Renal cortex interstitium (tissue), 11 donors: ENCODE measurements at regions not wholly inside any gene's neighbourhood (a gene's known extent, or its start where the extent isn't known, plus 50 kb on each side); places are given as distances from the start of the nearest gene placed in this dataset.

Source experiments
- DNase-seq, 11 donors: peaks; one replicate each; pipeline ENCODE4 v3.0.0-alpha.2; 2013; ENCODE audit warnings: low read depth in 9 of 11, low spot score in 4 of 11; ENCODE audit errors: extremely low read depth in 1 of 11

DNA sequence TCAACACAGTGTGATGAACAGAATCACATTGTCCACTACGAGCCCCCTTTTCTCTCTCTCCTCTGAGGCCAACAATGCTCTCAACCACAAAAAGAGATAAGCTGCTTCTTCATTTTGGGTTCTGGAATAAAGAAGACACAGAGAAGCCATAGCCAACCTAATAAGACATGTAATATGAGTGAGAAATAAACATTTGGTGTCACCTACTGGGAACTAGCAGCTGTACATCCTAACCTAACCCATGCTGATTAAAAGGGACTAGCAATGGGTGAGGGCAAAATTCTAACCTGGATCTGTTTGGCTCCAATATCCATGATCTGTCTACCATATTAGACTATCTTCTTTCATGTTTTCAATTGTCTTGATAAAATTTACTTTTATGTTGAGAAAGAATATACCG lies 369.1 kb upstream of the MARCKS start:
- DNase-seq: no peak

DNA sequence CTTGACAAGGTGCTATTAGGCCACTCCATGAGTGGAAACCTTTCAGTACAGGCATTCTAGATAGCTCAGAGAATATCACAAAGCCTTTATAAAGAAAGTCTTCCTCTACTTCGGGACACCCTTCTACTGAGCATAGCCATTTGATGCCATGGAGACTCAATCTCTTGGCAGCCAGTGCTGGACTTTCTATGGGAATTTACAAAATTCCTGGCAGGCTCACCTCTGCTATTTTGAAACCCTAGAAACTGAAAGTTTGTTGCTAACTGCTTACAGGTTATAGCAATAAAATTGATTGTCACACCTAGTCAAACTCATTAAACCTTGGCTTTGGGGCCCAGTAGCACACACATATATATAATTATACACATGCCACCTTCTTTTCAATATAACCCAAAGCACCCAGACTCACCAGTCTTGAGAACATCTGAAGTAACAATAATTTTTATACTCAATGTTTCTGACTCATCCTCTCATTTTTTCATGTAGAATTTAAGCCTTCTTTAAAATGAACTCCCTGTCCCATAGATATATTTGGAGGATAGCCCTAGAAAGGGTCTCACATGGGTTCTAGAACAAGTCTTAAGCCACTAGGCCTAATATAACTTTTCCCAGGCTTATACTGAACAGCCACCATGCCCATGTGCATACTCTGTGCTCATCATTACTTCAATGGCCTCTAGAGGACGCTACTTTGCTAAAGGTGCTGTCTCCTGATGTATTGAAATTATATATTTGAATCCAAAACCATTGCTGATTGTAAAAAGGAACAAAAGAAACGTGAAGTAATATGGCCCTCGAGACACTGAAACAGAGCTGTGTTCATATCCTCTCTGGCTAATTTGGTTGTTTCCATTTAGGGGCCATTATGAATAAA lies 368.1 kb upstream of the MARCKS start:
- no peak for DNase-seq

DNA sequence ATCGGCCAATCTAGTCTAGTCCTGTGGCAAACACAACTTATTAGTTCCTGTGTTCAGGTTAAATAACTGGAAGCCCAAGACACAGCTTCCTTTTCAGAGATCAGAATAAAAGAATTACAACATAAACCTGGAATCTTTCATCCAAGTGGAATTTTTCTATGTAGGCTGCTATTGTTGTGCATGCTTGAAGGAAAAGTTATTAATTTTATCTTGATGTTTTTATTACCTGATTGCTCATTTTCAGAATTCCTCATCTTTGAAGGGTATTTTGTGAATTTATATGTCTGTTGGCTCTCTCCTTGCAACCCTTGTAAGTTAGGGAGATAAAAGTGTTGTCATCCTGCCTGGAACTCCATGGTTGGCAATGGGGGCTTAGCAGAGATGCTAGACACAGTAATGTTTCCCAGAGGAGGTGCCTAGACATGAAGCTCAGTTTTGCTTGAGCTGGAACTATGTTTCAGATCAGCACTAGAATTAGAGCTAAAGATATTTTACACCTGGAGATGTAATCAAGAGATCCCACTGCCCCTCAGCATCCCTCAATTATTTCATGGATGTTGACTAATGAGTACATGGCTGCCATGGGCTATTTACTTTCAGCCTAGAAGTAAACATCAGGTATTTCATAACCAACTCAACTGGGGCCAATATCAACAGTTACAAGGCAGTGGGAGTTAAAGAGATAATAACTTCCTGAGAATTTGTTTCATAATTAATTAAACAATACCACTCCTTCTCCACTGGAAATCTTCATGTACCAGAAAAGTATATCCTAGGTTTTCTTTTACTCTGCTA lies 367.0 kb upstream of the MARCKS start:
- DNase-seq: peak in 1 of 11 donors; percentile 8

DNA sequence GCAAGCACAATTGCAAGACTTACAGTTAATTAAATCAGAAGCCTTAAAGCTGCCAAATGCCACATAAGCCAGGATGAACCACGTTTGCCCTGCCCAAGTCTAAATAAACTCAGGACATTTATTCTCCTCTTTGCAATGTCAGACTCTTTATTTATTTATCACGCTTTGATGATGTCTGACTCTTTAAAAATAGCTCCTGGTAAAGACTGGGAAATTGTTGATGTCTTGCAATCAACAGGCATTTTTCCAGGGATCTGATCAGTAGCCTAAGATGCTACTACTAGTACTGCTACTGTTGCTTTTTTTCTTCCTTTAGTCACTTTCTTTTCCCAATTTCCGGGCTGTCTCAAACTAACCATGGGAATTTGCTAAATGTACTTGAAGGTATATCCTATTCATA lies 365.8 kb upstream of the MARCKS start:
- DNase-seq: no peak

DNA sequence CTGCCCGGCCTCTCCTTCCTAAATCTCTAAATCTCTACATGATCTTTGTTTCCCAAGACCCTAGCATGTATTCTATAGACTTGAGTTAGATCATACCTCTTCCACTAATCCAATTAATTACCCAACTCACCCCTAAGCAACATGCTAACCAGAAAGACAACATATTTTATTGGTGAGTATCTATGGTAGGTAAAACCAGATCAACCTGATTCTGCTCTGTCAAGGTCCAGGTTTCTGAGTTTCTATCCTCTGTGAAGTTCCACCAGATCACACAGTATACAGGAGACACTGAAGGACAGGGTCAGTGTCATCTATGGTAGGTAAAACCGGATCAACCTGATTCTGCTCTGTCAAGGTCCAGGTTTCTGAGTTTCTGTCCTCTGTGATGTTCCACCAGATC lies 363.2 kb upstream of the MARCKS start:
- no peak for DNase-seq

DNA sequence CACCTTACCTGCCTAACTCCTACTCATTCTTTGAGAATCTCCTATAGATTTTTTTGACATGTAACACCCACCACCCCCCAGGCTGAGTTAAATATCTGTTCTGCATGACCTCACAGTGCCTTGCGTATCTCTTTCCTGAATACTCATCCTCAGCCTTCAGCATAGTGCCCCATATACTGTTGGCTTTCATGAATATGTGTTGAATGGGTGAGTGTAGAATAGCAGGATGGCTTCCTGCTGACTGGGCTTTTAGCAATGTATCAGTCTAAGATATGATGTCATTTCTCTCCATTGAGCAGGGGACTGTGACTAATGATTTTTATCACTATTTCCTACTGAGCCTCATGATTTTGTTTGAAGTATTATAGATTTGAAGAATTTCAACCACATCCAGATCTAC lies 361.6 kb upstream of the MARCKS start:
- DNase-seq: no peak

DNA sequence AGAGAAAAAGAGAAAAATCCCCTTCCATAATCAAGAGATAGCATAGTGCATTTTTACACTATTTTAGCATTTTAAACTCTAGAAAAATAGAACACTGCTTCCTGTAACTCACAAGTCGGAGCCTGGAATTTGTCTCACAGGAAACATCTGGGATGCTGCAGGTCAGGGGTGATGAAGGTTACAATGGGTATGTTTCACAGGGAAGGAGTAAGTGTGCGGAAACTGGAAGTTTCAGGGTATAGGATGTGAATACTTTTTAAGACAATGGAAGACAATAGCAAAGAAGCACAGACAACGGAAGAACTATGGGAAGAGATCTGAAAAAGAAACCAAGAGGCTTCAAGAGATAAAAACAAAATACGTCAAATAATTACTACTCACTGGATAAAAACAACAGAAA lies 361.0 kb upstream of the MARCKS start:
- DNase-seq: peak in 5 of 11 donors; percentile 13 to 34 (median 24)

DNA sequence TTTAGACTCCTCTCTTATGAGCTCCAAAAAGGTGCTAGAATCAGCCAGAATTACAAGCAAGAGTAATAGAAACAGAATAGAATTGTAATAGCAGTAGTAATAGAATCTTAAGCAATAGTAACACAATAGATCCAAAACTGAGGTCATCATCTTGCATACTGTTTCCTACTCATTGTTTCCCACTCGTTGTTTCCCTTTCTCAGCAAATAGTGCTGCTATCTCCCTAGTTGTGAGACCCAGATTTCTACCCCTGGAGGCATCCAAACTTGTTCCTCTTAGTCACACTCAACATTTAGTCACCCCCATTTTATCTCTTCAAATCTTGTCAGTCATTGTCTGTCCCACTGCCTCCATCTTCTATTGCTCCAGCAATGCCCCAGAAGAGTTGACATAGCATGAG lies 356.9 kb upstream of the MARCKS start:
- DNase-seq: no peak

DNA sequence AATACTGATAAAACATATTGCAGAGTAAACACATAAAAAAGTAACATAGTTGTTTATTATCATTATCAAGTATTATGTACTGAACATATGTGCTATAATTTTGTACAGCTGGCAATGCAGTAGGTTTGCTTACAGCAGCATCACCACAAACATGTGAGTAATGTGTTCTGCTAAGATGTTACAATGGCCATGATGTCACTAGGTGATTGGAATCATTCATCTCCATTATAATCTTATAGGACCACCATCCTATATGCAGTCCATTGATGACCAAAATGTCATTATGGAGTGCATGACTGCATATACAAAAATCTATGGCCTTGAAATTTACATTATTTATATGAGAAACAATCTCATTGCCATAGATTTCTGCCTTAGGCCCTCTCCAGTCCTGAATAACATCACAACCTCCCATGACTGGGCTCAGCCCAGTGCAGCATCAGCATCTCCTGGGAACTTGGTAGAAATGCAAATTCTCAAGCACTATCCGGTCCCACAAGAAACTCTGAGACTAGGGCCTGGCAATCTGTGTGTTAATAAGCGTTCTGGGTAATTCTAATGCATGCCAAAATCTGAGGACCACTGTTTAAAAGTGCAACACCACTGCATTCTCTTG lies 352.0 kb upstream of the MARCKS start:
- DNase-seq: no peak

DNA sequence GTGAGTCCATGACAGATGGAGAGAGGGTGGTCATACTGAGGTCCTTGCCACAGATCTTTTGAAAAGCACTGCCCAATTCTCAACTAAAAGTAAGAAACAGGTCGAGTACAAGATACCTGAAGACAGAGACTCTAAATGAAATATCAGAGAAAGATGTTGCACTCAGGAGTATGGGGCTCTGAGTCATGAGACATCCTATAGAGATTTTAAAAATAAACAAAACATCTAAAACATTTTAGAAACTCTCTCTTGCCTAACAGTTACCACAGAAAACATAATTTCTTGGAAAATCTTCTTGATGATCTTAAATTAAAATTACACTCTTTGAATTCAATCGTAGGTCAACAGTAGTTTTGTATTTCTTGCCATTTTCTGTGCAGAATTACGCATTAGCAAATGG lies 348.9 kb upstream of the MARCKS start:
- DNase-seq: no peak

DNA sequence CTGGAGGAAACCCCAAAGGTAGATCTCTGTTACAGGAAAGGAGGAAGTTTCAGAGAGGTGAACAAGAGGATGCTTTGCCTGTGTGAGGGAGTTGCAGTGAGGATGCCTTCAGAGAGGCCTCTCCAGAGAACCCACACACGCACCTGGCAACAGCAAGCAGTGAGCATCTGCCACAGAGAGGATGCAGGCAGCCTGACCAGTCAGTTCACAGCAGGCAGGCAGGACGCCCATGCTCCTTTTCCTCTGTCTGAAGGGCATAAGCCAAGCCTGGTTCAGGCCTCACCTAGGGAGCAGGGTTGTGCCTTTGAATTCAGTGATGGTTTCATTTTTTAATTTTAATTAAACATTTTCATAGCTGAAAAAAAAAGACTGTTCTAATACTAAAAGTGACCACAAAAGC lies 346.0 kb upstream of the MARCKS start:
- no peak for DNase-seq

DNA sequence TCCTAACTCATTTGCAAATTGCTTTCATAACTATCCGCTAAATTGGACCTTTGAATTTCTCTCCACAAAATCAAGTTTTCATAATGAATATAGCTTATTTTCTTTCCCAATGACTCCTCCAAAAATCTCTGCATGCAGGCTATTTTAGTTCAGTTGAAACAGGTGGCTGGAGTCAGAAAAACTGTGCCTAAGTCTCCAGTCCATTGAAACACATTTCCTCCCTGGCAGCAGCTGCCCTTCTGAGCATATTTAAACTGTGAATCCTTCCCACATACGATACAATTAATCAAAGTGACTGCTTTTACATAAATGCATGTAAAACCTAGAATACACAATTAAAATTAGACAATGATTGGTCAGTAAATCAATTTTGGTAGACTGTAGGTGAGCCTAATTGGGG lies 344.6 kb upstream of the MARCKS start:
- DNase-seq: no peak

DNA sequence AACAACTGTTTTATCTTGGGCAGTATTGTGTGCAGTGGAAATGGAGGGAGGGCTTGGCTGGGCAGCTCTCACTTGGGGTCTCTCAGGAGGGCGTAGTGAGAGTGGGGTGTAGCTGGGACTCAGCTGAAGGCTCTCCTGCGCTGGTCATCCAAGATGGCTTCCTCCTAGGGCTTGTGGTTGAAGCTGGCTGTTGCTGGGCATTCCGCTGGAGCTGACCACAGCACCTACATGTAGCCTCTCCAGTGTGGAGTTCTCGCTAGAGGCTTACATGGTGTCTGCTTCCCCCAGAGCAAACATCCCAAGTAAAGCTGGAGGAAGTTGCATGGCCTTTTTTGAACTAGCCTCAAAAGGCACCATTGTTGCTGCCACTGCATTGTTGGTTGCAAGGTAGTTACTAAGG lies 344.1 kb upstream of the MARCKS start:
- DNase-seq: no peak

DNA sequence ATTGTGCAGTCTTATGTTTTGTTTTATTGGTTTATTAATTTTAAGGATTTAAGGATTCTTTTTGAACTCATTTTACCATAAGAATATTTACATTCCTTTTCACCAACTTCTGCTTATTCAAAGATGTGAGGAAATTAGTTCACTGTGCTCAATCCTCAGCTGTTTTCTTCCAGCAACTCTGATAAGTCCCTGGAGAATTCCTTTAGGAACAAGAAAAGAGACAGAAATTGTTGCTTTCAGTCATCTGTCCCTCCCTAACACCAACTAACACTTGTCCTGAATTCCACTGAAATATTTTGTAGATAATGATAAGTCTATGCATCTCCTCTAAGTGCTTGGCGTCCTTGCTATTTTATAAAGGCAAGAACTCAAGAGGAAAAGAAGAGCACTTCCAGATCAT lies 334.8 kb upstream of the MARCKS start:
- DNase-seq: no peak

DNA sequence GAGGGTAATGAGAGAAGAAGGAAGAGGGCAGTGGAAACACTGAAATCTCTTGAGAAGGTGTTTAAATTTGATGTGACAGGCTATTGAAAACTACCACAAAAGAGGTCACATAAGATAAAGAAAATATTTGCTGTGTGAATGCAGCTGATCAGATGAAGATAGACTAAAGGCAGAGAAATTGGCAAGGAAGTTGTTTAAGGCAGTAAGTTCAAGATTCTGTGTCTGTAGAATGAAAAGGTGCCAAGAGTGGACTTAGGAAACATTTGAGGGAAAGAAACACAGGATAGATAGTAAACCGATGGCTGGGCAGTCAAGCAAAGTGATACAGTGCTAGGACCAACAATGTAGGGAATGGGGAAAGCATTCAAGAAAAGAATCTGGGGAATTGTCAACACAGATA lies 332.3 kb upstream of the MARCKS start:
- no peak for DNase-seq

DNA sequence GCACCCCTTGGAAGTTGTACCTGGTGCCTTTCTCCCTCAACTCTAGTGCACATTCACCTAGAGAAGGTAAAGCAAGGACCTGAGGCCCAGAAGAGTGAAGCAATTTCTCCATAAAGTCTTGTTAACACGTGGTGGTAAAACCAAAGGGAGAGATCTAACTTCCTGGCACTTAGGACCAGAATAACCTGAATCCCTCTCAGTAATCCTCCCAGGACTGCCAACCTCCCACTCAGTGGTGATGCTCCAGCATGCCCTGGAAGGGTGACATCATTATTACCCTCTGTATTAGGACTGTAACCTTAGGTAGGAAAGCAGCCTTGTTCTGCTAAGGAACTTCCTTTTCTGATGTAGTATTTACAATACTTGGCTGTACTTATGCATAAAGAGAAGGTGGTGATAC lies 330.6 kb upstream of the MARCKS start:
- no peak for DNase-seq

DNA sequence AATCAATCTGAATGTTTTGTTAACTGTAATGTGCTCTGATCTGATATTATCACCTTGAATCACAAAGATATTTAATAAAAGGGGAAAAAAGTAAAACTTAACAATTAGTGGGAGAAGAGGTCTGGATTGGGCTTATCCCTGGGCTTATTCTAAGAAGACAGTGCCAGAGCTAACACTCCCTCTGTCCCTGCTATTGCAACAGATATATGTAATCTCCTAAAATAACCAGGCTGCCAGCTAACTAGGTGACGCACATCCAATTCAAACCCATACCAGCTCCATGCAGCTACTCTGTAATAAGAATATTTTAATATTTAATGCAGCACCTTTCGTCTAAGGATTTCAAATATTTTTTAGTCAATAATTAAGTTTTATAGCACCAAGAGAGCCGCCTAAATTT lies 330.1 kb upstream of the MARCKS start:
- no peak for DNase-seq

DNA sequence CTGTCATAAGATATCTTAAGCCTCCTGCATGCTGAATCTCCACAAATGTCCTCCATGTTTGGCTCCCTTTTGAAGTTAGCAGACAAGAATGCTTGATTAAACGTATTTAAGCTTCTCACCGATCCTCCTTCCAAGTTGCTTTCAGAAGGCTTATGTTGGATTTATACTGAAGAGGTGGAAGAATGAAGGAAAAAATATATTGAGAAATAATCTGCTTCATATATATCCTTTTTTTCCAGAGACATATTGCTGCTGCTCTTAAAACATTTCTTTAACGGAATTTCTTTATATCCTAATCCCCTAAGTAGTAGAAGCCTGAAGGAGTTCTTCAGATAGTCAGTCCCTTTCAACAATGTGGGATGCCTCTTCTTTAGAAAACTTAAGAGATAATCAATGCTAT lies 329.0 kb upstream of the MARCKS start:
- DNase-seq: no peak

DNA sequence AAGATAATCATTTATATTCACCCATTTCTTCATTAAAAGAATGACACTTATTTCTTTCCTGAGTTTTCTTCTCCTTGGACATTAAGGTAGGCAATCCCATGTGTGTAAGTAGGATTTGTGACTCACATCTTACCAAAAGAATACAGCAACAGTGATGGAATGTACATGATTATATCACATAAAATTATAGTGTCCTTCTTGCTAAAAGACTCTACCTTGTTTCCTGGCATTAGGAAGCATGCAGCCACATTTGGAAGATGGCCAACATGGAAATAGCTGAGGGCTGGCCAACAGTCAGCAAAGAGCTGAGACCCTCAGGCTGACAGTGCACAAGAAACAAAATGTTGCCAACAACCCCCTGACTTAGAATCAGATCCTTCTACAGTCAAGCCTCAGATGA lies 327.9 kb upstream of the MARCKS start:
- no peak for DNase-seq

DNA sequence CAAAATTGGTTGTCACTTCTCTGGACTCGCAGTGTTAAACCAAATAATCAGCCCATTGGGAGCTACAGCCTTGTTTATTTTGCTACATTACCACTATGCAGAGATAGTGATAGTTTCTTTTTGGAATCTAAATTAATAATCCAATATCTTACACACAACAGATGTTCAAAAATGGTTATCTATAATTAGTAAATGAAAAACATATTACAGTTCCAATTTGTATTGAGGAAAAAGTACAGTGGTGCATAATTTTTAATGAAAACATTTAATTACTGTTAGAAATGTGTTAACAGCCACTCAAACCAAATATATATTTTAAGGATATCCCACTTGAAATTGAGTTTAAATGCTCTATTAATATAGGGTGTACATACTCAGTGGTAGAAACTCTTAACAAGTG lies 327.3 kb upstream of the MARCKS start:
- no peak for DNase-seq
